H1 (cell line): ENCODE measurements at regions not wholly inside any gene's neighbourhood (a gene's known extent, or its start where the extent isn't known, plus 50 kb on each side); places are given as distances from the start of the nearest gene placed in this dataset.

Experiments
- CTCF ChIA-PET: fragments of 300-600 bp; sonication (Branson Sonifier 250); formaldehyde crosslinking; loops from one replicate; lab custom pipeline; 2021; ENCODE audit not compliant: partially characterized antibody; lab: Charles Lee
- POLR2A ChIA-PET: fragments of 300-600 bp; sonication (Branson Sonifier 250); formaldehyde crosslinking; loops from one replicate; lab custom pipeline; 2021; ENCODE audit warnings: inconsistent platforms; ENCODE audit not compliant: partially characterized antibody; lab: Charles Lee
- DNase-seq, 2 experiments: peaks; one replicate each; pipeline versions ENCODE4 v3.0.0 to v3.0.0-alpha.2; 2010 to 2022; ENCODE audit warnings: low spot score in 2 of 2, low read depth in 1 of 2, mixed read lengths in 1 of 2
- FAIRE-seq: peaks from 2 replicates; lab custom pipeline; 2011; peaks lifted over from hg19 to GRCh38; lab: Jason Lieb, UNC
- H2AFZ ChIP-seq: 2 replicates; pipeline ENCODE4 v1.8.1; 2012; ENCODE audit warnings: low read length, inconsistent platforms
- H2AK5ac ChIP-seq: 2 replicates; pipeline ENCODE4 v1.6.1; 2013; ENCODE audit warnings: low read depth, low read length
- H2BK120ac ChIP-seq: replicated peaks from 2 replicates; pipeline ENCODE3; 2013; ENCODE audit warnings: low read depth, low read length, inconsistent platforms
- H2BK12ac ChIP-seq: 2 replicates; pipeline ENCODE4 v1.6.1; 2013; ENCODE audit warnings: low read depth, low read length
- H2BK15ac ChIP-seq: 2 replicates; pipeline ENCODE4 v1.6.1; 2013; ENCODE audit warnings: low read length
- H2BK20ac ChIP-seq: 2 replicates; pipeline ENCODE4 v1.6.1; 2013; ENCODE audit warnings: low read length
- H2BK5ac ChIP-seq: 2 replicates; pipeline ENCODE4 v1.6.1; 2013; ENCODE audit warnings: low read depth, low read length
- H3K14ac ChIP-seq: 2 replicates; pipeline ENCODE4 v1.6.1; 2013; ENCODE audit warnings: inconsistent platforms; ENCODE audit not compliant: insufficient read length
- H3K18ac ChIP-seq: 2 replicates; pipeline ENCODE4 v1.6.1; 2013; ENCODE audit warnings: low read length; ENCODE audit errors: extremely low read depth
- H3K23ac ChIP-seq: 2 replicates; pipeline ENCODE4 v1.6.1; 2013; ENCODE audit warnings: inconsistent platforms; ENCODE audit not compliant: insufficient read length
- H3K23me2 ChIP-seq: 2 replicates; pipeline ENCODE4 v1.6.1; 2013; ENCODE audit warnings: low read depth, low read length
- H3K27ac ChIP-seq: 2 replicates; pipeline ENCODE4 v1.6.1; 2011; ENCODE audit warnings: low read depth, low read length, inconsistent platforms
- H3K27me3 ChIP-seq, 4 experiments: replicated peaks in 1 of 4; 1 replicate in 1 of 4; 2 replicates in 3 of 4; pipeline versions ENCODE4 v1.6.1 to v1.8.1; 2011 to 2013; ENCODE audit warnings: low read length in 3 of 4, mild to moderate bottlenecking in 3 of 4, inconsistent platforms in 2 of 4, mixed read lengths in 2 of 4, moderate library complexity in 1 of 4; ENCODE audit not compliant: control insufficient read depth in 3 of 4, insufficient read depth in 3 of 4; ENCODE audit errors: extremely low read depth in 1 of 4
- H3K36me3 ChIP-seq, 4 experiments: 2 replicates each; pipeline versions ENCODE4 v1.6.1 to v1.8.1; 2011 to 2013; ENCODE audit warnings: mild to moderate bottlenecking in 4 of 4, low read length in 3 of 4, moderate library complexity in 2 of 4, control low read depth in 1 of 4, inconsistent platforms in 1 of 4; ENCODE audit not compliant: insufficient read depth in 4 of 4, control insufficient read depth in 2 of 4
- H3K4ac ChIP-seq: replicated peaks from 2 replicates; pipeline ENCODE3; 2013; ENCODE audit warnings: low read length, low read depth, mixed read lengths, inconsistent platforms; ENCODE audit not compliant: insufficient read length
- H3K4me1 ChIP-seq, 4 experiments: replicated peaks in 1 of 4; 1 replicate in 1 of 4; 2 replicates in 3 of 4; pipeline versions ENCODE4 v1.6.1 to v1.8.1; 2011 to 2013; ENCODE audit warnings: low read length in 3 of 4, inconsistent platforms in 2 of 4, mixed read lengths in 1 of 4; ENCODE audit not compliant: insufficient read depth in 4 of 4, control insufficient read depth in 3 of 4
- H3K4me2 ChIP-seq, 2 experiments: 2 replicates each; pipeline versions ENCODE4 v1.6.1 to v1.8.1; 2011 to 2013; ENCODE audit warnings: low read depth in 2 of 2, low read length in 2 of 2, control low read depth in 1 of 2, inconsistent platforms in 1 of 2, mild to moderate bottlenecking in 1 of 2; ENCODE audit not compliant: insufficient read depth in 1 of 2
- H3K4me3 ChIP-seq, 4 experiments: fragments of 200-600, 300-600 bp in 1 of 4; sonication (generic), shearing (Covaris generic), sonication (Bioruptor Twin) in 1 of 4; 2 replicates each; pipeline versions ENCODE4 v1.5.1 to v1.8.1; 2011 to 2016; ENCODE audit warnings: low read length in 4 of 4, low read depth in 3 of 4, control low read depth in 2 of 4, inconsistent platforms in 2 of 4, mild to moderate bottlenecking in 2 of 4, mixed read lengths in 1 of 4, moderate library complexity in 1 of 4; ENCODE audit not compliant: insufficient read depth in 2 of 4; ENCODE audit errors: extremely low read depth in 1 of 4
- H3K56ac ChIP-seq: replicated peaks from 2 replicates; pipeline ENCODE3; 2013; ENCODE audit warnings: low read depth, mild to moderate bottlenecking, mixed read lengths, low read length, inconsistent platforms; ENCODE audit not compliant: insufficient read length
- H3K79me1 ChIP-seq: 2 replicates; pipeline ENCODE4 v1.6.1; 2013; ENCODE audit warnings: low read depth, low read length, control low read depth
- H3K79me2 ChIP-seq, 2 experiments: 2 replicates each; pipeline versions ENCODE4 v1.6.1 to v1.8.1; 2012 to 2013; ENCODE audit warnings: low read length in 2 of 2, mild to moderate bottlenecking in 2 of 2, inconsistent platforms in 1 of 2; ENCODE audit not compliant: insufficient read depth in 2 of 2, control insufficient read depth in 1 of 2
- H3K9ac ChIP-seq, 4 experiments: replicated peaks in 1 of 4; 1 replicate in 1 of 4; 2 replicates in 3 of 4; pipeline versions ENCODE4 v1.6.1 to v1.8.1; 2011 to 2013; ENCODE audit warnings: low read depth in 3 of 4, low read length in 3 of 4, control low read depth in 2 of 4, mild to moderate bottlenecking in 2 of 4, moderate library complexity in 2 of 4, inconsistent platforms in 1 of 4; ENCODE audit errors: extremely low read depth in 1 of 4
- H3K9me3 ChIP-seq, 2 experiments: 2 replicates each; pipeline versions ENCODE4 v1.6.1 to v1.8.1; 2012 to 2013; ENCODE audit warnings: mild to moderate bottlenecking in 2 of 2, moderate library complexity in 2 of 2, control low read depth in 1 of 2, inconsistent platforms in 1 of 2, low read depth in 1 of 2, low read length in 1 of 2, mixed read lengths in 1 of 2; ENCODE audit not compliant: insufficient read depth in 2 of 2
- H4K20me1 ChIP-seq, 2 experiments: replicated peaks in 1 of 2; 2 replicates each; pipeline versions ENCODE3 to v1.8.1; 2011 to 2013; ENCODE audit warnings: inconsistent platforms in 2 of 2, low read length in 2 of 2, mild to moderate bottlenecking in 1 of 2; ENCODE audit not compliant: insufficient read depth in 2 of 2, control insufficient read depth in 1 of 2
- H4K5ac ChIP-seq: 2 replicates; pipeline ENCODE4 v1.6.1; 2013; ENCODE audit warnings: low read length, low read depth, mixed read lengths, inconsistent platforms; ENCODE audit not compliant: insufficient read length
- H4K8ac ChIP-seq: 2 replicates; pipeline ENCODE4 v1.8.0; 2013; ENCODE audit warnings: mild to moderate bottlenecking, moderate library complexity, low read length, inconsistent platforms; ENCODE audit not compliant: insufficient read depth; ENCODE audit errors: extremely low read depth
- H4K91ac ChIP-seq: replicated peaks from 2 replicates; pipeline ENCODE3; 2013; ENCODE audit warnings: low read length, mixed read lengths, inconsistent platforms; ENCODE audit not compliant: insufficient read length
- BACH1 ChIP-seq: IDR thresholded peaks from 2 replicates; pipeline ENCODE4 v1.6.1; 2012; ENCODE audit warnings: low read length, improper control_type of control experiment
- CHD1 ChIP-seq: IDR thresholded peaks from 2 replicates; pipeline ENCODE4 v1.6.1; 2012; ENCODE audit warnings: low read depth, low read length, improper control_type of control experiment
- MAFK ChIP-seq: IDR thresholded peaks from 2 replicates; pipeline ENCODE4 v1.6.1; 2012; ENCODE audit warnings: low read depth, mild to moderate bottlenecking, improper control_type of control experiment, low read length
- SIRT6 ChIP-seq: IDR thresholded peaks from one replicate; pipeline ENCODE4 v1.7.1; 2012; ENCODE audit warnings: low read length, inconsistent platforms
- WGBS, 2 experiments: shearing (Covaris generic) in 1 of 2; methylation state at CpG; one replicate each; pipeline versions ENCODE4 v1.1.6 to v1.1.7; 2013 to 2015; ENCODE audit warnings: low lambda C conversion rate in 2 of 2, mixed read lengths in 2 of 2, inconsistent platforms in 1 of 2, low coverage in 1 of 2, missing lambda C conversion rate in 1 of 2; ENCODE audit not compliant: insufficient replicate concordance in 2 of 2, insufficient coverage in 1 of 2, insufficient read length in 1 of 2; ENCODE audit errors: extremely low coverage in 1 of 2, missing lambda C conversion rate in 1 of 2; 5-methylcytosine and 5-hydroxymethylcytosine counted together

DNA sequence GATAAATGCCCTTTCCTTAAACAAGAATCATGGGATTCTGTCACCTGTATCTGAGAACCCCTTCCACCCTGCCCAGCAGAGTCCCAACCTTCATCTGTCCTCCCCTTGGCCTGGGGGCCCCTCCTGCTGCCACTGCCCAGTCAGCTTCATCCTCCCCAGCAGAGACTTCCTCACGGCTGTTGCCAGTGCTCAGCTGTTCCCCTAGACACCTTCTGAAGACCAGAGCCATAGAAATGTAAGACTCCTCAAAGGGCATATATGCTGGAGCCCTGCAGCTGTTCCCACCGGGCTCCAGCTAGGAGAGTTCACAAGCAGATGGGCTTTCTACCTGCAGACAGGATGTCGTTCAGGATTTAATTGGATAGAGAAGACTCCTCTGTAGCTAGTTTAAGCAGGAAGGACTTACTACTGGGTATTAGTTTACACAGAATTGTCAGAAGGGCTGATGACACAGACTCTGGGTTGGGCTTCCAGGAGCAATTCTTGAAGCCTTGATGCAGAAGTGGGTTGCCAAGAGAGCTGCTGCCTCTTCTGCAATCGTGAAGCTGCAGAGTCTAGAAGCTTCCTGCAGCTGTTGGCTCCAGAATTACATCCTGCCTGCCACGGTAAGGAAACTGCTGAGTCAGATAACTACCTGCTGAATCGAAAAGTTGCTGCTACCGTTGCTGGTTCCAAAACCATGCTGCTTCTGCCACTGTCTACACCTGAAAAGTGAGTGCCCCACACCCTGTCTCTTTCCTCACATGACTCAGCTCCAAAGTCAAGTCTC, 57.1 kb upstream of the MLN start:
- no peak overlapping the region for H3K9ac ChIP-seq
- no peak overlapping the region for H3K4me2 ChIP-seq
- H2BK20ac ChIP-seq: peak overlapping the region; percentile 55; the same call in 1 of the 2 replicates
- H3K9me3 ChIP-seq: no peaks in the 10 kb centered on the region
- 87% methylated on average over 7 of the region's 7 CpGs; no CpG with 5 or more reads in 1 of the 2 experiments for WGBS, 2 experiments
- no peak overlapping the region for H3K27ac ChIP-seq
- no peak overlapping the region; the same call in 1 of the 2 replicates for H2BK12ac ChIP-seq
- H4K8ac ChIP-seq: no peak overlapping the region
- no peak overlapping the region for H3K23ac ChIP-seq
- peaks cover 3% of the 10 kb centered on the region; the same call in 1 of the 2 replicates for H3K23me2 ChIP-seq
- ChIA-PET POLR2A (interaction anchor here (1.0 kb wide), 2 partner anchors 8 to 91 kb away, joined by 3 read pairs; no protein-coding TSS in a partner anchor), CTCF (interaction anchor here (0.6 to 7.5 kb wide), 12 partner anchors 10 to 286 kb away, joined by 3 to 46 read pairs (median 4); no protein-coding TSS in a partner anchor)
- no peak overlapping the region for H2BK120ac ChIP-seq
- H4K5ac ChIP-seq: no peak overlapping the region
- no peak overlapping the region for H3K4ac ChIP-seq
- H3K36me3 ChIP-seq: no peaks in the 10 kb centered on the region
- no peak overlapping the region for H2BK15ac ChIP-seq
- FAIRE-seq: no peak
- H3K56ac ChIP-seq: no peak overlapping the region
- no peak overlapping the region for H4K91ac ChIP-seq
- H3K4me3 ChIP-seq: no peak overlapping the region
- no peaks in the 10 kb centered on the region for H3K79me1 ChIP-seq
- H3K27me3 ChIP-seq: 0 out of 7 replicates have a peak, but pooled peaks cover 0 to 1% (median 0%) of the 10 kb centered on the region in 4 experiments
- H3K79me2 ChIP-seq: no peaks in the 10 kb centered on the region
- no peak overlapping the region for H3K18ac ChIP-seq
- H3K4me1 ChIP-seq: no peaks in the 10 kb centered on the region; a peak in 1 of 7 replicates
- H2AK5ac ChIP-seq: no peak overlapping the region
- no peaks in the 10 kb centered on the region for H4K20me1 ChIP-seq
- H2AFZ ChIP-seq: no peak overlapping the region
- no peak for TF ChIP-seq CHD1
- no peak for TF ChIP-seq SIRT6
- TF ChIP-seq MAFK: peak; percentile 84
- TF ChIP-seq BACH1: peak; percentile 83
- DNase-seq: no peak
- H3K14ac ChIP-seq: no peak overlapping the region
- H2BK5ac ChIP-seq: no peak overlapping the region
